Heart left ventricle (tissue), 16 donors: ENCODE measurements at regions not wholly inside any gene's neighbourhood (a gene's known extent, or its start where the extent isn't known, plus 50 kb on each side); places are given as distances from the start of the nearest gene placed in this dataset.

ENCODE experiments used
- ATAC-seq, 4 donors: fragments of 200-7000 bp; cut with Tn5 transposase; one replicate each; pipeline ENCODE4 v1.9.1; 2020 to 2022; ENCODE audit warnings: moderate library complexity in 4 of 4, mild to moderate bottlenecking in 3 of 4, moderate number of reproducible peaks in 1 of 4
- DNase-seq, 5 donors: peaks; one replicate each; pipeline ENCODE4 v3.0.0-alpha.2; 2020
- H3K27ac ChIP-seq, 12 donors: fragments of 200-600 bp; sonication (generic) in 4 of 12; one replicate each; pipeline versions ENCODE4 v1.5.0 to v1.8.0; 2016 to 2022; ENCODE audit warnings: mild to moderate bottlenecking in 2 of 12
- H3K27me3 ChIP-seq, 9 donors: fragments of 200-600 bp; sonication (generic) in 2 of 9; one replicate each; pipeline versions ENCODE4 v1.5.1 to v1.8.0; 2016 to 2022; ENCODE audit warnings: mild to moderate bottlenecking in 3 of 9
- H3K36me3 ChIP-seq, 9 donors: fragments of 200-600 bp; sonication (generic) in 2 of 9; one replicate each; pipeline versions ENCODE4 v1.5.0 to v1.8.0; 2018 to 2022; ENCODE audit warnings: mild to moderate bottlenecking in 2 of 9
- H3K4me1 ChIP-seq, 12 donors: fragments of 200-600 bp; sonication (generic) in 4 of 12; one replicate each; pipeline versions ENCODE4 v1.5.0 to v1.8.0; 2016 to 2022; ENCODE audit warnings: mild to moderate bottlenecking in 3 of 12
- H3K4me3 ChIP-seq, 12 donors: fragments of 200-600 bp; sonication (generic) in 4 of 12; one replicate each; pipeline versions ENCODE4 v1.5.0 to v1.8.0; 2017 to 2022; ENCODE audit warnings: mild to moderate bottlenecking in 9 of 12, moderate library complexity in 4 of 12
- H3K9me3 ChIP-seq, 12 donors: fragments of 200-600 bp; sonication (generic) in 4 of 12; one replicate each; pipeline versions ENCODE4 v1.5.0 to v1.8.0; 2016 to 2022; ENCODE audit warnings: mild to moderate bottlenecking in 1 of 12
- POLR2A ChIP-seq, 2 donors: fragments of 450-650 bp; IDR thresholded peaks; one replicate each; pipeline ENCODE4 v1.6.1; 2017; ENCODE audit warnings: antibody characterized with exemption in 2 of 2, mild to moderate bottlenecking in 2 of 2, moderate library complexity in 2 of 2
- WGBS, 4 donors: extraction: QIAGEN DNeasy Blood & Tissue Kit in 2 of 4; methylation state at CpG; one replicate each; pipeline versions ENCODE4 v1.1.5 to v1.1.7; 2013 to 2018; 5-methylcytosine and 5-hydroxymethylcytosine counted together
- intact Hi-C, 10 donors: fragments of 100-400 bp; cut with DNase I; formaldehyde crosslinking; loops; one replicate each; pipeline versions ENCODE4 v1.11.1 to v1.14.2; 2022
- TF ChIP-seq, protein P1 (sequence below), 12 donors: fragments of 200-600 bp; sonication (generic) in 4 of 12; IDR thresholded peaks; one replicate each; pipeline versions ENCODE4 v1.5.0 to v1.8.0; 2018 to 2022; ENCODE audit warnings: antibody characterized with exemption in 12 of 12, mild to moderate bottlenecking in 5 of 12
- donor health status: ischemic (EF 13 %, LVEDD 7.1; RV severe dilation, severe dysfunction).
- donor health status: healthy with polysubstance abuse.
- donor health status: DM: no; HTN: yes; CAD: no.
- donor health status: DM: no; HTN: no; CAD: no.
- donor health status: ischemic (EF 25% LVEDD 6.9; RV normal size, moderate dysfunction).
- donor health status: ischemic (EF 25% LVEDD 5.7; RV mildly dilated, moderate dysfunction).
- donor health status: healthy.
- donor health status: DM: yes; HTN: yes; CAD: no.
- donor health status: ischemic (EF 35%, LVEDD 5.7; RV mildly dilated, moderate dysfunction).
- donor health status: nonischemic (EF 11% LVEDD 7.7; RV severe dilation, severe dysfunction).
- donor health status: DM: yes; HTN: yes; CAD: no.
- donor health status: PGD.
- donor health status: ischemic (EF 29% LVEDD 5.4; RV normal size, mild dysfunction).
- donor health status: nonischemic (EF 23%, LVEDD 6.1; RV moderate dilation, normal function).

- DNase-seq (peak in 2 of 5 donors; percentile 37 to 54), ATAC-seq (peak; percentile 89 to 94 (median 92))
- Histone ChIP-seq H3K27me3 (peaks cover 0 to 11% (median 0%) of the 10 kb centered on the region in 9 donors), H3K36me3 (no peaks in the 10 kb centered on the region), H3K4me3 (no peak overlapping the region), H3K4me1 (peaks cover 0 to 15% (median 1%) of the 10 kb centered on the region in 12 donors), H3K9me3 (peaks cover 0 to 18% (median 0%) of the 10 kb centered on the region in 12 donors), H3K27ac (peak overlapping the region in 2 of 12 donors; percentile 15 to 39)
- intact Hi-C loops, result loop anchor here in 3 of 10 donors (10.0 kb wide), 1 partner anchor 438 kb away; no protein-coding TSS in a partner anchor
- TF ChIP-seq, protein P1, sequence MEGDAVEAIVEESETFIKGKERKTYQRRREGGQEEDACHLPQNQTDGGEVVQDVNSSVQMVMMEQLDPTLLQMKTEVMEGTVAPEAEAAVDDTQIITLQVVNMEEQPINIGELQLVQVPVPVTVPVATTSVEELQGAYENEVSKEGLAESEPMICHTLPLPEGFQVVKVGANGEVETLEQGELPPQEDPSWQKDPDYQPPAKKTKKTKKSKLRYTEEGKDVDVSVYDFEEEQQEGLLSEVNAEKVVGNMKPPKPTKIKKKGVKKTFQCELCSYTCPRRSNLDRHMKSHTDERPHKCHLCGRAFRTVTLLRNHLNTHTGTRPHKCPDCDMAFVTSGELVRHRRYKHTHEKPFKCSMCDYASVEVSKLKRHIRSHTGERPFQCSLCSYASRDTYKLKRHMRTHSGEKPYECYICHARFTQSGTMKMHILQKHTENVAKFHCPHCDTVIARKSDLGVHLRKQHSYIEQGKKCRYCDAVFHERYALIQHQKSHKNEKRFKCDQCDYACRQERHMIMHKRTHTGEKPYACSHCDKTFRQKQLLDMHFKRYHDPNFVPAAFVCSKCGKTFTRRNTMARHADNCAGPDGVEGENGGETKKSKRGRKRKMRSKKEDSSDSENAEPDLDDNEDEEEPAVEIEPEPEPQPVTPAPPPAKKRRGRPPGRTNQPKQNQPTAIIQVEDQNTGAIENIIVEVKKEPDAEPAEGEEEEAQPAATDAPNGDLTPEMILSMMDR (IDR thresholded peaks at IDR 0.05), result no peak
- no peak for TF ChIP-seq POLR2A (IDR thresholded peaks at IDR 0.05)
- 23 to 28% (median 26%) methylated on average over 6 to 7 of the region's 7 CpGs for WGBS, 4 donors
Measured at GRCh38 chr19:13712767-13713201, 51.5 kb upstream of the MRI1 start.

DNA sequence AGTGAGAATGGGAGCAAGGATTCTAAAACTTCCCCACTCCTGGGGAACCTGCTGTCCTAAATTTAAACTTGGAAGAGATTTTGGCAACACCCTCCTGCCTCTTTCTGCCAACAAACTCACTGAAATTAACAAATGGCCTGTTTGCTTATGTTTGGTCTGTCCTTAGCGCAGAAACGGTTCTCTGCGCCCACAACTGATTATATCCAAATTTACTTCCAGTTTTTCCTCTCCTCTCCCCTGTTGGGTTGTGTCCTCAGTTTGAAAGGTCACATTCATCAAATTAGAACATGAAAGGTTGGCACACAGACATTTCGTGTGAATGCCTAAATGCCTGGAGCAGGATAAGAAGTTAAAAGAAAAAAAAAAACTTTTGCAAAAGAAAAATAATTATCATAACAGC, 56.4 kb upstream of the MRI1 start:
- ATAC-seq (peak in 1 of 4 donors; percentile 33), DNase-seq (no peak)
- no peak for TF ChIP-seq POLR2A (IDR thresholded peaks at IDR 0.05)
- TF ChIP-seq, protein P1 (IDR thresholded peaks at IDR 0.05), result no peak
- peaks cover 0 to 10% (median under 1%) of the 10 kb centered on the region in 12 donors for H3K4me1 ChIP-seq
- intact Hi-C loops, result no loop called here
- H3K36me3 ChIP-seq, result no peaks in the 10 kb centered on the region
- WGBS, 4 donors, result 7 to 19% (median 16%) methylated on average over 4 of the region's 4 CpGs
- H3K4me3 ChIP-seq, result no peak overlapping the region
- H3K9me3 ChIP-seq, result peaks cover 0 to 13% (median 0%) of the 10 kb centered on the region in 12 donors
- no peaks in the 10 kb centered on the region for H3K27me3 ChIP-seq
- H3K27ac ChIP-seq, result peak overlapping the region in 5 of 12 donors; percentile 10 to 52 (median 37)

DNA sequence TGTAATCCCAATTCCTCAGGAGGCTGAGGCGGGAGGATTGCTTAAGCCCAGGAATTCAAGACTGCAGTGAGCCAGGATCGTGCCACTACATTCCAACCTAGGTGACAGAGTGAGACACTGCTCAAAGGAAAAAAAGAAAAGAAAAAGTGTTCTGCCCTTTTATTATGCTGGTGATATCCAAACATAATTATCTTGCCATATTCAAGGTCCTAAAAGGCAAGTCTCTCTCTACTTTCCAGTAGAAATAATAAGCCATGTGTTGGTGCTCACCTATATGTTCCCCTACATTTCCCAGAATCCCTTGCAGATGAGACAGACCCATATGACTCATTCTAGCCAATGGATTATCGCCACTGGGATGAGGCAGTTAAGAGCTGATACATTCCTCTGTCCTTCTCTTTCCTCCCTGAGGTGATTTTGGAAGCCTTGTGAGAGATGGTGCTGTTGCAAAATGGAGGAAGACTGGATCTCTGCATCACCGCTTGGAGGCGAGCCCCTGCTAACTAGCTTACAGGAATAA, 58.3 kb upstream of the MRI1 start:
- peaks cover 0 to 8% (median 0%) of the 10 kb centered on the region in 12 donors for H3K4me1 ChIP-seq
- H3K36me3 ChIP-seq, result no peaks in the 10 kb centered on the region
- WGBS, 4 donors, result 88 to 92% (median 90%) methylated on average over 5 of the region's 5 CpGs
- H3K27me3 ChIP-seq, result peaks cover 0 to 13% (median 5%) of the 10 kb centered on the region in 9 donors
- TF ChIP-seq, protein P1 (IDR thresholded peaks at IDR 0.05), result no peak
- TF ChIP-seq POLR2A (IDR thresholded peaks at IDR 0.05), result no peak
- ATAC-seq, result no peak
- peaks cover 0 to 16% (median 4%) of the 10 kb centered on the region in 12 donors for H3K9me3 ChIP-seq
- intact Hi-C loops, result no loop called here
- no peak for DNase-seq
- no peak overlapping the region for H3K4me3 ChIP-seq
- no peak overlapping the region for H3K27ac ChIP-seq

DNA sequence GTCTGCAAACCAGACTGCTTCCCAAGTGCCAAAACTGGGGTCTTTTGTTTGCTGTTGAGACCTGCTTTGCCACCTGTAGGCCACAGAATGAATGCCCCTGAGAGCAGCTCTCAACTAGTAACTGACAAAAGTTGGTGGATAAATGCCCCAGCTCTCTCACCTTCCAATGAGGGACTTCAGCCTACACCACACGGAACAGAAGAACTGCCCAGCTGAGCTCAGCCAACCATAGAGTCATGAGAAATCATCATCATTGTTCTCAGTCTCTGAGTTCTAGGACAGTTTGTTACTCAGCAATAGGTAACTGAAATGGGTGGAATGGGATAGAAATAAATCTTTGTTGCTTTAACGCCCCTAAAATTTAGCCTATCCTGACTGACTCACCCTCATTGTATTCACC, 59.1 kb upstream of the MRI1 start:
- no peak for DNase-seq
- Histone ChIP-seq H3K36me3 (no peaks in the 10 kb centered on the region), H3K27me3 (peaks cover 0 to 14% (median 5%) of the 10 kb centered on the region in 9 donors), H3K4me3 (no peak overlapping the region), H3K9me3 (peaks cover 0 to 16% (median 4%) of the 10 kb centered on the region in 12 donors), H3K4me1 (peaks cover 0 to 9% (median 0%) of the 10 kb centered on the region in 12 donors), H3K27ac (no peak overlapping the region)
- no peak for ATAC-seq
- 76 to 91% (median 86%) methylated on average over 2 of the region's 2 CpGs for WGBS, 4 donors
- no peak for TF ChIP-seq POLR2A (IDR thresholded peaks at IDR 0.05)
- TF ChIP-seq, protein P1 (IDR thresholded peaks at IDR 0.05), result no peak
- intact Hi-C loops, result no loop called here
